ENCODE measurements at regions not wholly inside any gene's neighbourhood (a gene's known extent, or its start where the extent isn't known, plus 50 kb on each side); places are given as distances from the start of the nearest gene placed in this dataset.

- Histone ChIP-seq H3K18ac (ENCODE audit: insufficient read length, low read depth, low read length) (no peak overlapping the region), H2BK20ac (ENCODE audit: low read depth, low read length, poor library complexity, severe bottlenecking) (no peak overlapping the region), H3K27ac (ENCODE audit: insufficient read length, low read depth, low read length) (no peak overlapping the region), H3K79me1 (ENCODE audit: insufficient read depth, low read depth, low read length, poor library complexity, severe bottlenecking) (no peaks in the 10 kb centered on the region), H2BK15ac (ENCODE audit: low read depth, low read length) (no peak overlapping the region), H2BK12ac (ENCODE audit: insufficient read length, low read depth, low read length) (no peak overlapping the region), H3K27me3 (ENCODE audit: insufficient read depth, low read length) (no peaks in the 10 kb centered on the region), H3K4ac (ENCODE audit: low read depth, low read length) (no peak overlapping the region), H3K79me2 (ENCODE audit: insufficient read depth, low read length) (no peaks in the 10 kb centered on the region), H4K8ac (replicated peaks; ENCODE audit: insufficient read length, low read depth, low read length) (no peak overlapping the region), H3K9ac (ENCODE audit: extremely low read depth, insufficient read length, low read length) (no peak overlapping the region), H3K4me2 (ENCODE audit: insufficient read depth, insufficient read length, low read length) (no peak overlapping the region), H2AK5ac (ENCODE audit: insufficient read length, low read length) (no peak overlapping the region), H3T11ph (ENCODE audit: low read length) (no peak overlapping the region), H3K14ac (ENCODE audit: insufficient read depth, low read length) (no peak overlapping the region), H2BK5ac (ENCODE audit: insufficient read length, low read length) (no peak overlapping the region), H4K20me1 (ENCODE audit: control insufficient read depth, insufficient read depth, insufficient read length) (no peaks in the 10 kb centered on the region), H2AFZ (ENCODE audit: low read length) (no peak overlapping the region), H4K5ac (ENCODE audit: insufficient read length, low read depth, low read length) (no peak overlapping the region), H3K23me2 (ENCODE audit: insufficient read length, low read depth, low read length, poor library complexity, severe bottlenecking) (no peaks in the 10 kb centered on the region), H3K4me1 (ENCODE audit: insufficient read depth, low read length) (no peaks in the 10 kb centered on the region; the same call in 1 of the 2 replicates), H4K91ac (ENCODE audit: insufficient read length, low read depth, low read length) (no peak overlapping the region), H3K23ac (ENCODE audit: insufficient read length, low read depth, low read length) (no peak overlapping the region), H2BK120ac (ENCODE audit: low read depth, low read length, poor library complexity, severe bottlenecking) (no peak overlapping the region), H3K9me3 (ENCODE audit: control insufficient read depth, low read depth, low read length) (no peaks in the 10 kb centered on the region), H3K56ac (ENCODE audit: insufficient read length, low read depth, low read length) (no peak overlapping the region)
- WGBS (ENCODE audit: extremely low coverage, insufficient read length, low lambda C conversion rate), result no CpG with 5 or more reads among the region's 6 CpGs
- no peaks in the 10 kb centered on the region for H3K9me3 Mint-ChIP-seq
- H3K4me1 Mint-ChIP-seq, result peaks cover 18 to 20% of the 10 kb centered on the region in 2 experiments
- no peaks in the 10 kb centered on the region for H3K27me3 Mint-ChIP-seq (ENCODE audit: low read depth)
- H3K4me3 Mint-ChIP-seq, result no peak overlapping the region
- no peak for TF ChIP-seq CTCF (conservative IDR thresholded peaks at IDR 0.05)
- DNase-seq, result no peak
- no peaks in the 10 kb centered on the region for H3K36me3 Mint-ChIP-seq (ENCODE audit: insufficient read depth in 1 of 3, low read depth in 3 of 3)
- no peak overlapping the region for H3K27ac Mint-ChIP-seq
These were observed 166.6 kb upstream of the HMHB1 start for GRCh38 chr5:143645356-143645755.

Data from H9 (cell line).